ENCODE measurements at regions not wholly inside any gene's neighbourhood (a gene's known extent, or its start where the extent isn't known, plus 50 kb on each side); places are given as distances from the start of the nearest gene placed in this dataset.

DNA sequence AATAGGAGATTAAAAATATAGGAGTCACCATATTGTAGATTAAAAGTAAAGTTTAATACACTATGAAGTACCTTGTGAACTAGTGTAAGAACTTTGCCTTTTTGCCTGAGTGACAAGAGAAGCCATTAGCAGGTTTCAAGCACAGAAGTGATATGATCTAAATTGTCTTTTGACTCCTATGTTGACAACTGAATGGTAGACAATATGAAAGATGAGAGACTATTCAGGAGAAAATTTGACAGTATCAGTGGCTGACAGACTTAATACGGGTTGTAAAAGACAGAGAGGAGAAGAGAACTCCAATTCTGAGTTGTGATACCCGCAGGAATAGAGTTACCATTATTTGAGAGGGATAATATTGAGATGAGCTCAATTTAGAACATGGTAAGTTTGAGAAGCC, 1259.8 kb downstream of the PCDH7 start:
- BruUV-seq (replicated peaks) = no TSS peak
- CTCF ChIA-PET = no interaction called here
- no peaks in the 10 kb centered on the region for H3K4me1 ChIP-seq (ENCODE audit: insufficient read depth, low read length, poor library complexity, severe bottlenecking)
- no peak overlapping the region for H3K27ac ChIP-seq (ENCODE audit: low read depth, low read length, poor library complexity, severe bottlenecking)
- no peaks in the 10 kb centered on the region for H3K36me3 ChIP-seq (ENCODE audit: insufficient read depth, low read length, poor library complexity, severe bottlenecking)
- intact Hi-C loops (cut with micrococcal nuclease; ENCODE audit: unreplicated experiment) = no loop called here
- no peaks in the 10 kb centered on the region for H3K9me3 ChIP-seq (ENCODE audit: low read depth, low read length, poor library complexity, severe bottlenecking)
- H3K27me3 ChIP-seq (replicated peaks; ENCODE audit: insufficient read depth, low read depth, low read length, poor library complexity) = no peaks in the 10 kb centered on the region
- no peak overlapping the region for H3K4me3 ChIP-seq (ENCODE audit: low read depth, low read length, poor library complexity, severe bottlenecking)
- TF ChIP-seq, protein P1, sequence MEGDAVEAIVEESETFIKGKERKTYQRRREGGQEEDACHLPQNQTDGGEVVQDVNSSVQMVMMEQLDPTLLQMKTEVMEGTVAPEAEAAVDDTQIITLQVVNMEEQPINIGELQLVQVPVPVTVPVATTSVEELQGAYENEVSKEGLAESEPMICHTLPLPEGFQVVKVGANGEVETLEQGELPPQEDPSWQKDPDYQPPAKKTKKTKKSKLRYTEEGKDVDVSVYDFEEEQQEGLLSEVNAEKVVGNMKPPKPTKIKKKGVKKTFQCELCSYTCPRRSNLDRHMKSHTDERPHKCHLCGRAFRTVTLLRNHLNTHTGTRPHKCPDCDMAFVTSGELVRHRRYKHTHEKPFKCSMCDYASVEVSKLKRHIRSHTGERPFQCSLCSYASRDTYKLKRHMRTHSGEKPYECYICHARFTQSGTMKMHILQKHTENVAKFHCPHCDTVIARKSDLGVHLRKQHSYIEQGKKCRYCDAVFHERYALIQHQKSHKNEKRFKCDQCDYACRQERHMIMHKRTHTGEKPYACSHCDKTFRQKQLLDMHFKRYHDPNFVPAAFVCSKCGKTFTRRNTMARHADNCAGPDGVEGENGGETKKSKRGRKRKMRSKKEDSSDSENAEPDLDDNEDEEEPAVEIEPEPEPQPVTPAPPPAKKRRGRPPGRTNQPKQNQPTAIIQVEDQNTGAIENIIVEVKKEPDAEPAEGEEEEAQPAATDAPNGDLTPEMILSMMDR (conservative IDR thresholded peaks at IDR 0.05; ENCODE audit: low read depth, low read length) = no peak
- TF ChIP-seq EZH2 (IDR thresholded peaks at IDR 0.05; ENCODE audit: borderline replicate concordance, low read depth, low read length, poor library complexity, severe bottlenecking) = no peak
- POLR2A ChIA-PET (ENCODE audit: low non-redundant PET) = no interaction called here
- no peak for DNase-seq (ENCODE audit: low spot score)

GRCh38 chr4:31983246-31983645, 1263.1 kb downstream of the PCDH7 start:
- TF ChIP-seq, protein P1 (conservative IDR thresholded peaks at IDR 0.05; ENCODE audit: low read depth, low read length) = no peak
- TF ChIP-seq EZH2 (IDR thresholded peaks at IDR 0.05; ENCODE audit: borderline replicate concordance, low read depth, low read length, poor library complexity, severe bottlenecking) = no peak
- Histone ChIP-seq H3K27ac (ENCODE audit: low read depth, low read length, poor library complexity, severe bottlenecking) (no peak overlapping the region), H3K9me3 (ENCODE audit: low read depth, low read length, poor library complexity, severe bottlenecking) (no peaks in the 10 kb centered on the region), H3K27me3 (replicated peaks; ENCODE audit: insufficient read depth, low read depth, low read length, poor library complexity) (no peaks in the 10 kb centered on the region), H3K4me3 (ENCODE audit: low read depth, low read length, poor library complexity, severe bottlenecking) (no peak overlapping the region), H3K36me3 (ENCODE audit: insufficient read depth, low read length, poor library complexity, severe bottlenecking) (no peaks in the 10 kb centered on the region), H3K4me1 (ENCODE audit: insufficient read depth, low read length, poor library complexity, severe bottlenecking) (no peaks in the 10 kb centered on the region)
- ChIA-PET POLR2A (ENCODE audit: low non-redundant PET) (no interaction called here), CTCF (no interaction called here)
- intact Hi-C loops (cut with micrococcal nuclease; ENCODE audit: unreplicated experiment) = no loop called here
- no peak for DNase-seq (ENCODE audit: low spot score)
- no TSS peak for BruUV-seq (replicated peaks)

GRCh38 chr4:31983677-31984076, 1263.5 kb downstream of the PCDH7 start:
- intact Hi-C loops (cut with micrococcal nuclease; ENCODE audit: unreplicated experiment) = no loop called here
- CTCF ChIA-PET = no interaction called here
- Histone ChIP-seq H3K27ac (ENCODE audit: low read depth, low read length, poor library complexity, severe bottlenecking) (no peak overlapping the region), H3K4me3 (ENCODE audit: low read depth, low read length, poor library complexity, severe bottlenecking) (no peak overlapping the region), H3K9me3 (ENCODE audit: low read depth, low read length, poor library complexity, severe bottlenecking) (no peaks in the 10 kb centered on the region), H3K36me3 (ENCODE audit: insufficient read depth, low read length, poor library complexity, severe bottlenecking) (no peaks in the 10 kb centered on the region), H3K27me3 (replicated peaks; ENCODE audit: insufficient read depth, low read depth, low read length, poor library complexity) (no peaks in the 10 kb centered on the region), H3K4me1 (ENCODE audit: insufficient read depth, low read length, poor library complexity, severe bottlenecking) (no peaks in the 10 kb centered on the region)
- no TSS peak for BruUV-seq (replicated peaks)
- no peak for DNase-seq (ENCODE audit: low spot score)
- POLR2A ChIA-PET (ENCODE audit: low non-redundant PET) = no interaction called here
- TF ChIP-seq, protein P1 (conservative IDR thresholded peaks at IDR 0.05; ENCODE audit: low read depth, low read length) = no peak
- no peak for TF ChIP-seq EZH2 (IDR thresholded peaks at IDR 0.05; ENCODE audit: borderline replicate concordance, low read depth, low read length, poor library complexity, severe bottlenecking)
